Suprapubic skin (tissue), 4 donors: ENCODE measurements at regions not wholly inside any gene's neighbourhood (a gene's known extent, or its start where the extent isn't known, plus 50 kb on each side); places are given as distances from the start of the nearest gene placed in this dataset.

Experiments
- CTCF ChIP-seq, 2 donors: fragments of 200-600 bp in 1 of 2; fragments of 450-650 bp in 1 of 2; sonication (generic) in 1 of 2; IDR thresholded peaks; one replicate each; pipeline ENCODE4 v1.5.1; 2016 to 2019; ENCODE audit warnings: antibody characterized with exemption in 2 of 2, mild to moderate bottlenecking in 1 of 2, moderate library complexity in 1 of 2
- EP300 ChIP-seq: sonication (generic); formaldehyde crosslinking; IDR thresholded peaks from one replicate; pipeline ENCODE4 v1.6.1; 2017; ENCODE audit warnings: antibody characterized with exemption
- POLR2A ChIP-seq, 2 donors: fragments of 450-650 bp; IDR thresholded peaks; one replicate each; pipeline ENCODE4 v1.6.1; 2017; ENCODE audit warnings: antibody characterized with exemption in 2 of 2, mild to moderate bottlenecking in 2 of 2, moderate library complexity in 2 of 2
- POLR2AphosphoS5 ChIP-seq, 3 donors: sonication (generic); formaldehyde crosslinking; IDR thresholded peaks; one replicate each; pipeline ENCODE4 v1.6.1; 2017; ENCODE audit warnings: antibody characterized with exemption in 3 of 3

- TF ChIP-seq CTCF (IDR thresholded peaks at IDR 0.05) (no peak), POLR2A (IDR thresholded peaks at IDR 0.05) (no peak), EP300 (no peak), POLR2AphosphoS5 (IDR thresholded peaks at IDR 0.05) (no peak)
These were observed 297.4 kb downstream of the CDH2 start for GRCh38 chr18:27879540-27879939.
